Activated CD4-positive, alpha-beta memory T cell treated with anti-CD3 and anti-CD28 coated beads for 36 hours (primary cell): ENCODE measurements at regions not wholly inside any gene's neighbourhood (a gene's known extent, or its start where the extent isn't known, plus 50 kb on each side); places are given as distances from the start of the nearest gene placed in this dataset.
"Not testable (repeated sequence)": the region's sequence is repeated elsewhere in the genome, so short reads cannot be mapped to it uniquely, and the experiment has no call there.

Experiments
- CTCF ChIA-PET: fragments of 350-600 bp; sonication (Branson Sonifier 250); formaldehyde crosslinking; loops from one replicate; lab custom pipeline; 2021; ENCODE audit warnings: antibody characterized with exemption, inconsistent platforms; lab: Charles Lee
- POLR2A ChIA-PET: fragments of 350-600 bp; sonication (Branson Sonifier 250); formaldehyde crosslinking; loops from one replicate; lab custom pipeline; 2021; ENCODE audit warnings: antibody characterized with exemption; lab: Charles Lee
- DNase-seq: peaks from one replicate; pipeline ENCODE4 v3.0.0-alpha.2; 2020
- H3K27ac Mint-ChIP-seq: one replicate; pipeline ENCODE4 v1.8.0; 2021; ENCODE audit warnings: mixed read lengths
- H3K27me3 Mint-ChIP-seq: one replicate; pipeline ENCODE4 v1.8.0; 2021; ENCODE audit warnings: mixed read lengths
- H3K36me3 Mint-ChIP-seq: one replicate; pipeline ENCODE4 v1.8.0; 2021; ENCODE audit warnings: mixed read lengths
- H3K4me1 Mint-ChIP-seq: one replicate; pipeline ENCODE4 v1.8.0; 2021; ENCODE audit warnings: low read depth, mixed read lengths
- H3K4me3 Mint-ChIP-seq: one replicate; pipeline ENCODE4 v1.8.0; 2021; ENCODE audit warnings: mild to moderate bottlenecking, mixed read lengths
- H3K9me3 Mint-ChIP-seq: one replicate; pipeline ENCODE4 v1.8.0; 2021; ENCODE audit warnings: mixed read lengths
- intact Hi-C: fragments of 100-400 bp; cut with micrococcal nuclease; formaldehyde crosslinking; loops from one replicate; pipeline ENCODE4 v1.15.1; 2023

DNA sequence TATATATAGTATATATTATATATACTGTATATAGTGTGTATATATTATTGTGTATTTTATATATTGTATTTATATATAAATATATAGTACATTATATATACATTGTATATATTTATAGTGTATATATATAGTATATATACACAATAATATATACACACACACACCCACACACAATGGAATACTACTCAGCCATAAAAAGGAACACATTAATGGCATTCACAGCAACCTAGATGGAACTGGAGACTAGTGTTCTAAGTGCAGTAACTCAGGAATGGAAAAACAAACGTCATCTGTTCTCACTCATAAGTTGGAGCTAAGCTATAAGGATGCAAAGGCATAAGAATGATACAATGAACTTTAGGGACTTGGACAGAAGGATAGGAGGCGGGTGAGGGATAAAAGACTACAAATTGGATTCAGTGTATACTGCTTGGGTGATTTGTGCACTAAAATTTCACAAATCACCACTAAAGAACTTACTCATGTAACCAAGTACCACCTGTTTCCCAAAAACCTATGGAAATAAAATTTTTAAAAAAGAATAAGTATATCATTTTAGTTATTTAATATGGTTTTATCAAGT, 201.9 kb upstream of the CDH11 start:
- ChIA-PET CTCF (no interaction called here), POLR2A (no interaction called here)
- no peaks in the 10 kb centered on the region for H3K36me3 Mint-ChIP-seq
- intact Hi-C loops = loop anchor here (2.0 kb wide), 1 partner anchor 197 kb away; no protein-coding TSS in a partner anchor
- no peak overlapping the region for H3K27ac Mint-ChIP-seq
- no peaks in the 10 kb centered on the region for H3K27me3 Mint-ChIP-seq
- H3K9me3 Mint-ChIP-seq = peaks cover 2% of the 10 kb centered on the region
- H3K4me1 Mint-ChIP-seq = no peaks in the 10 kb centered on the region
- DNase-seq = no peak
- H3K4me3 Mint-ChIP-seq = no peak overlapping the region

DNA sequence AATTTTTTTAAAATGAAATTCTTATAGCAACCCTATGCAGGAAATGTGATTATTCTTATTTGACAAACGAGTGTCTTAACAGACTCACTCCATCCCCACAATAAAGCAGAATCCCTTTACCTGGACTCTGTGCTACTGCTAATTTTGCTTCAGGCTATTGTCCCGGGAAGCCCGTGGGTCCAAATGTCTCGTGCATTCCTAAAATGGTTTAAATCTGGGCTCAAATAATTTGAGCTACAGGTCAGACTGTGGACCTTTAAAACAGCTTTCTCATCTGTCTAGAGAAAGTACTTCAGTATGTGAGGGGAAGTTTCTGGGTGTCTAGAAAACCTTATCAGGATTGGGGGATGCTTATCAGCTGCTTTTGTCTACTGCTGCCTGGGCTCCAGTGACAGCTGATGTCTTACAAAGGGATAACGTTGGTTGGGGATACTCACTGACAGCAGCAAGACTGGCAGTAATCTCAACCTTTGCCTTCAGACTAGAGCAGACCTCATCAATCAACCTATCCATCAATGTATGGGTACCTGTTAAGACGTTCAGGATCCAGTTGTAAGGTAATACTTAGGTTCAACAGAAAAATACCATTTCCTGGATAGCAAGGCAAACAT, 197.9 kb upstream of the CDH11 start:
- H3K27ac Mint-ChIP-seq = no peak overlapping the region
- no peaks in the 10 kb centered on the region for H3K4me1 Mint-ChIP-seq
- ChIA-PET CTCF (no interaction called here), POLR2A (interaction anchor here (1.0 kb wide), 1 partner anchor 12 kb away, joined by 3 read pairs; no protein-coding TSS in a partner anchor)
- no peak for DNase-seq
- intact Hi-C loops = no loop called here
- peaks cover 8% of the 10 kb centered on the region for H3K9me3 Mint-ChIP-seq
- no peaks in the 10 kb centered on the region for H3K27me3 Mint-ChIP-seq
- H3K4me3 Mint-ChIP-seq = no peak overlapping the region
- H3K36me3 Mint-ChIP-seq = no peaks in the 10 kb centered on the region

DNA sequence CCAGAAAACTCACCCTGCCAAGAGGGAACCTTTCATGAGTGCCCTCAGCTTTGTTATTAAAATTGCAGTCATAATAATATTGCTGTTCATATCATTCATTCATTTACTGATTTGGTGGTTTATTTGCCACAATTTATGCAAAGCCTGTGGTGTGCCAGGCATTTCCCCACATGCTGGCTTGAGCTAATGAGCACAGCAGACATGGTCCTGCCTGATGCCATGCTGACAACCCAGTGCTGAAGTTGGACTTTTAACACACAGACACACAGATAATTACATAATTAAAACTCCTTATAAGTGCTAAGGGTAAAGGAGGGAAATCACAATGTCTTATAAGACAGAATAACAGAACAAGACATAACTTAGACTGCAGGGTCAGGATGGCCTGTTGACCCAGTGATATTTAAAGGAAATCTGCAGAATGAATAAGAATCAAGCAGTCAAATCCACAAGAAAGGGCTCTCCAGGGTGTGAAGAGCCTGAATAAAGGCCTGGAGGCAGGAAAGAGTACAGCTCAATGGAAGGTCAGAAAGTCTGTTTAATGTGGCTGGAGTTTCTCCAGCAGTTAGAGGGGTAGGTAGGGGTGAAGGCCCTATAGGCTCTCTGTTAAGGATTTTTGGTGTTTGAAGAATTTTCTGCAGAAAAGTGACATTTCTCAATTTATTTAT, 196.9 kb upstream of the CDH11 start:
- ChIA-PET CTCF (no interaction called here), POLR2A (no interaction called here)
- Mint-ChIP-seq H3K9me3 (peaks cover 8% of the 10 kb centered on the region), H3K4me1 (no peaks in the 10 kb centered on the region), H3K27ac (no peak overlapping the region), H3K36me3 (no peaks in the 10 kb centered on the region), H3K27me3 (no peaks in the 10 kb centered on the region), H3K4me3 (no peak overlapping the region)
- intact Hi-C loops = no loop called here
- DNase-seq = no peak

DNA sequence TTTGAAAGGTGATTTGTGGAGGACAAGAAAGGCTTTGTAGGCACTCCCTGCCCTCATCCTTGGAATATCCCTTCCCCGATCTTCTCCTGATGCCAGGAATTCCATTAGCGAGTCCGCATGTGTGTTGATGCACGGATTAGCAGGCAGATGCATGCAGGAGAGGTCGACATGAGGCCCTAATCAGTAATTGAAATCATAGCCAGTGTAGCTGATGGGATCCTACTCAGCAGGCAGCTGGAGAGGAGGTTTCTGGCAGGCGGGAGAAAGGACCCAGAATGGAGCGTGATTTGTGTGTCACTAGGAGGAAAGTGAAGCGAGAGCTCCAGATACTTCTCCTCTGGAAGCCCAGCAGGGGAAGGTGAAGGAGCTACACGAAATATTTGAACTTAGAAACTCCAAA, 196.3 kb upstream of the CDH11 start:
- intact Hi-C loops = no loop called here
- H3K27me3 Mint-ChIP-seq = no peaks in the 10 kb centered on the region
- no peak overlapping the region for H3K4me3 Mint-ChIP-seq
- DNase-seq = no peak
- H3K9me3 Mint-ChIP-seq = peaks cover 8% of the 10 kb centered on the region
- ChIA-PET CTCF (no interaction called here), POLR2A (no interaction called here)
- H3K4me1 Mint-ChIP-seq = no peaks in the 10 kb centered on the region
- H3K27ac Mint-ChIP-seq = no peak overlapping the region
- H3K36me3 Mint-ChIP-seq = no peaks in the 10 kb centered on the region

DNA sequence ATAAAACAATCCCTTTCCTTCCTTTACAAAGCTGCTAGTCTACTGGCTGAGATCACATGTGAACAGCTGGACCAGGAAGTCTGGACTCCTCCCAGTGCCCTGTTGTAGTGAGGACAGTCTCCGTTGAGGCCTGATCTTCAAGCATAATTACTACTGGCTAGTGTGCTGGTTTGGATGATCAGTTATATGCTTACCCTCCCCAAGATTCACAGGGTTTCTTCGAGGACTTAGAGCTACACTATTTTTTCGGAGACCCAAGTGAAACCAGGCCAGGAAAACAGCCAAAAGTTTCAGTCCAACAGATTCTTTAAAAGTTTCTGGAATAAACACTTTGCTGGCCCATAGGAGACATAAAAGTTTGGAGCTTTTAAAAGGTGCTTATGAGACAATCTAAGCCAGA, 194.9 kb upstream of the CDH11 start:
- Mint-ChIP-seq H3K4me1 (no peaks in the 10 kb centered on the region), H3K27me3 (no peaks in the 10 kb centered on the region), H3K27ac (no peak overlapping the region), H3K9me3 (peaks cover 8% of the 10 kb centered on the region), H3K4me3 (no peak overlapping the region), H3K36me3 (no peaks in the 10 kb centered on the region)
- intact Hi-C loops = no loop called here
- POLR2A ChIA-PET = no interaction called here
- CTCF ChIA-PET = no interaction called here
- DNase-seq = no peak

DNA sequence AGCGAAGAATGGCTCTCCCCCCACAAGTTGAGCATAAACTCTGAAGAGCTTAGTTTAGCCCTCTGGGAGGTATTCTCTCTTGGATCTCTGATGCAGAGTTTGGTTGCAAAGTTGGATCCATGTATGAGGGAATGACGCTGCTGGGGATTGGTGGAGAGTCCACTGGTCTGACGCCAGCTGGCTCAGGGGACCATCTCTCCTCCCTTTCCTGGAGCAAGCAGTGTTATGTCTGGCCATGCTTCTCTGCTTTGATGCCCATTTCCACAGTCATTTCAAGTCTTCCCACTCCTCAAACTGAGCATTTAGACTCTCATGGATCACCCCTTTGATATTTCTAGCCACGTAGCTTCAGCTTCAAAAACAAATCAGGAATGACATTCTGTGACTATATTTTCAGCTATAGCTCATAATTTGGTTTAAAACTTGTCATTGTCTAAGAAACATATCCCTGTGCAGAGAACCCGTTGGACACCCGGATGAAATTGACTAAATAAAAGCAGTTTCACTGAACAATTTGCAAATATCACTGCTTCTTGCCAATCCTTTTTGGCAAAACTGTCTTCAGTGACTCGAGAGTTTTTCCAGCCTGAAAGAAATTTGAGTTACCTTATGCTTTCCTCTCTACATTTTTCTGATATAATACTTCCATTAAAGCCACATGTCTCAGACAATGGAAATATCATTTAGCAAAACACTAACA, 193.4 kb upstream of the CDH11 start:
- intact Hi-C loops = no loop called here
- Mint-ChIP-seq H3K4me3 (no peak overlapping the region), H3K4me1 (no peaks in the 10 kb centered on the region), H3K27me3 (no peaks in the 10 kb centered on the region), H3K9me3 (peaks cover 8% of the 10 kb centered on the region), H3K27ac (no peak overlapping the region), H3K36me3 (no peaks in the 10 kb centered on the region)
- DNase-seq = no peak
- POLR2A ChIA-PET = no interaction called here
- CTCF ChIA-PET = no interaction called here

- intact Hi-C loops = no loop called here
- ChIA-PET CTCF (no interaction called here), POLR2A (no interaction called here)
- DNase-seq = no peak
- no peaks in the 10 kb centered on the region for H3K27me3 Mint-ChIP-seq
- H3K36me3 Mint-ChIP-seq = no peaks in the 10 kb centered on the region
- H3K4me1 Mint-ChIP-seq = no peaks in the 10 kb centered on the region
- H3K27ac Mint-ChIP-seq = no peak overlapping the region
- H3K9me3 Mint-ChIP-seq = peaks cover 8% of the 10 kb centered on the region
- no peak overlapping the region for H3K4me3 Mint-ChIP-seq
These were observed 192.8 kb upstream of the CDH11 start for GRCh38 chr16:65314627-65315008.

DNA sequence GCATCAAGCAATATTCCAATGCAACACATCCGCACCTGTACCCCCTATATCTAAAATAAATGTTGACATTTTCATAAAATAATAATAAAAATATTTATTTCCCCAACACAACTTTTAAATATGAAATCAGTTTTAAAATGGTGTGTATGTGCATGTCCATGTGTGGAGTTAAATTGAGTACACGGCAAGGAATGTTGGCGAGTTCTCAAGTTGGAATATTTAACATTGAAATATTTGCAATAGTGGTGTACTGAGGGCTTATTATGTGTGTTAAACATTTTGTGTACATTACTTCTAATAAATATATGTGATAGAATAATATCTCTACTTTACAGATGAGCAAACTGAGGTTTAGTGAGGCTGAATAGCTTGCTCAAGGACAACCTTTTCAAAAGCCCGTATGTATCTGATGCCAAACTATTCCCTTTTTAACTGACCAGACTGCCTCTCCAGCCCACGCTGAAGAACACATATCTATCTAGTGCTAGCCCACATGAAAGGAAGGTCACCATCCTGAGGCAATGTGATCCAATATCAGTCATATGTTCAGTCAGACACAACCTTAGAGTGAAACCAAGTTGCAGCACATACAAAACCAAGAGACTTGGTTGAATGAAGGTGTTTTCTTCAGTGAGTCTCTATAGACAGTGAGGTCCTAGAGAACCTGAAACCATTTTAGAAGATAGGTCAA, 192.2 kb upstream of the CDH11 start:
- intact Hi-C loops = no loop called here
- H3K9me3 Mint-ChIP-seq = peaks cover 8% of the 10 kb centered on the region
- no peak overlapping the region for H3K27ac Mint-ChIP-seq
- H3K4me1 Mint-ChIP-seq = no peaks in the 10 kb centered on the region
- no peak overlapping the region for H3K4me3 Mint-ChIP-seq
- ChIA-PET POLR2A (no interaction called here), CTCF (no interaction called here)
- no peaks in the 10 kb centered on the region for H3K36me3 Mint-ChIP-seq
- no peak for DNase-seq
- H3K27me3 Mint-ChIP-seq = no peaks in the 10 kb centered on the region

DNA sequence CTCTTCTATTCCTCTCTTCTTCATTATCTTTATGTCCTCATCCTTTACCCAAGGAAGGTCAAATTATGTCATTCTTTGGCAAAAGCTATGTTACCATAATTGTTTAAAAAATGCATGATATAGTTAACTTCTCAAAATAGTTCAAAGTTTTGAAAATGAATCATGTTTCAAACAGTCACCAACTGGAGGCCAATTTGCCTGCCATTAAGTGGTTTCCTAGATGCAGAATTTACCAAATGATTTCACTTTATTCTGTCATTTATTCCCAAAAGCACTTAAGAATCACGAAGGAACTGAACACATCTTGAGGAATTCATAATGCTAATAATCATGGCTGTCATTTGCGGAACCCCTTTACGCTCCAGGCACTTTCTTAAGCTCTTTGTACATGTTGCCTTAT, 190.9 kb upstream of the CDH11 start:
- no peak for DNase-seq
- intact Hi-C loops = no loop called here
- Mint-ChIP-seq H3K27me3 (no peaks in the 10 kb centered on the region), H3K36me3 (no peaks in the 10 kb centered on the region), H3K27ac (no peak overlapping the region), H3K9me3 (peaks cover 7% of the 10 kb centered on the region), H3K4me3 (no peak overlapping the region), H3K4me1 (no peaks in the 10 kb centered on the region)
- CTCF ChIA-PET = no interaction called here
- POLR2A ChIA-PET = no interaction called here

DNA sequence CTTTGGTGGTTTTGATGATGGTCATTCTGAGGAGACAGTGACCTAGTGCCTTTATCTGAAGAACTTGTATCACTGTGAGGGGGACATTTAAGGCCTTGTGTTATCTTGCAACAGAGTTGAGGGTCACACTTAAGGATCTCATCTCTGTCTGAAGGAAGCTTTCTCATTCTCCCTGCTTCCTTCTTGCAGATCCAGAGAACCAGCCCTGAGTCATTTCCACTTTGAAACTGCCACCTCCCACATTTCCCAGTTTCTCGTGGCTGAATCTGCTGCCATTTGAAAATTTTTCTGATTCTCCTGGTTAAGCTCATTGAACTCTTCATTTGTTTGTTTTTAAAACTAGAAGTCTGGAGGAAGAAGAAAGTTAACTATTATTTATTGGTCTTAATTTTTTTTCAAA, 190.2 kb upstream of the CDH11 start:
- intact Hi-C loops = no loop called here
- no peaks in the 10 kb centered on the region for H3K4me1 Mint-ChIP-seq
- no peak overlapping the region for H3K27ac Mint-ChIP-seq
- no peak for DNase-seq
- H3K9me3 Mint-ChIP-seq = peaks cover 7% of the 10 kb centered on the region
- H3K4me3 Mint-ChIP-seq = no peak overlapping the region
- no peaks in the 10 kb centered on the region for H3K27me3 Mint-ChIP-seq
- CTCF ChIA-PET = no interaction called here
- no peaks in the 10 kb centered on the region for H3K36me3 Mint-ChIP-seq
- POLR2A ChIA-PET = no interaction called here

DNA sequence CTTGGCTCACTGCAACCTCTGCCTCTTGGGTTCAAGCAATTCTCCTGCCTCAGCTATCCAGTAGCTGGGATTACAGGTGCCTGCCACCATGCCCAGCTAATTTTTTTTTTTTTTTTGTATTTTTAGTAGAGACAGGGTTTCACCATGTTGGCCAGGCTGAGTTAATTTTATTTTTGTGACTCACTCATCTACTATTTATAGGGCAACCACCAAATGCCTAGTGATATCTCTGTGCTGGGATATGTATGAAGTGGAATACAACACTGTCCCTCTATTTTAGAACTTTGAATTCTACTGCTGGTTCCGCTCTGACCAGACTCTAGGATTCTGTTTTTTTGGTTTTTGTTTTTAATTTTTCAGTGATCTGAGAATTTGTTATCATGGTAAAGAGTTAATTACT, 188.6 kb upstream of the CDH11 start:
- H3K9me3 Mint-ChIP-seq, H3K4me3 Mint-ChIP-seq, H3K4me1 Mint-ChIP-seq, H3K36me3 Mint-ChIP-seq, intact Hi-C loops, POLR2A ChIA-PET, DNase-seq, CTCF ChIA-PET, H3K27ac Mint-ChIP-seq, H3K27me3 Mint-ChIP-seq: not testable (repeated sequence)

GRCh38 chr16:65309354-65309753, 187.5 kb upstream of the CDH11 start:
- no peaks in the 10 kb centered on the region for H3K36me3 Mint-ChIP-seq
- H3K4me1 Mint-ChIP-seq = no peaks in the 10 kb centered on the region
- POLR2A ChIA-PET = no interaction called here
- no peak for DNase-seq
- peaks cover 7% of the 10 kb centered on the region for H3K9me3 Mint-ChIP-seq
- intact Hi-C loops = no loop called here
- no peak overlapping the region for H3K27ac Mint-ChIP-seq
- no peak overlapping the region for H3K4me3 Mint-ChIP-seq
- CTCF ChIA-PET = no interaction called here
- H3K27me3 Mint-ChIP-seq = no peaks in the 10 kb centered on the region
